HG03280 (cell line): ENCODE measurements at regions not wholly inside any gene's neighbourhood (a gene's known extent, or its start where the extent isn't known, plus 50 kb on each side); places are given as distances from the start of the nearest gene placed in this dataset.
A peak's percentile ranks its signal among the peaks of the same experiment; 100 is the strongest.

ENCODE experiments used
- ATAC-seq: cut with Tn5 transposase; IDR thresholded peaks from one replicate; pipeline ENCODE4 v1.9.1; 2021; ENCODE audit warnings: mild to moderate bottlenecking, moderate library complexity; ENCODE audit not compliant: unreplicated experiment

DNA sequence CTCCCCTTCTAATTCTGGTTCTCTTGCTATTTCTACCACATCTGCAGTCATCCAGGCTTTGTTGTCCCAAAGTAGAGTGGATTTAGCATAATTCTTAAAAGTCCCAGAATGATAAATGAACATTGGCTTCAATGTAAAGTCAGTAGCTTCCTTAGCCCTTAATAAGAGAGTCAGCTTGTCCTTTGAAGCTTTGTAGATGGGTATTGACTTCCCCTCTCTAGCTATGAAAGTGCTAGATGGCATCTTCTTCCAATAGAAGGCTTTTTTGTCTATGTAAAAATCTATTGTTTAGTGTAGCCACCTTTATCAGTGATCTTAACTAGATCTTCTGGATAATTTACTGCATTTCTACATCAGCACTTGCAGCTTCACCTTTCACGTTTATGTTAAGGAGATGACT lies 181.4 kb upstream of the B3GALT2 start:
- no peak for ATAC-seq

DNA sequence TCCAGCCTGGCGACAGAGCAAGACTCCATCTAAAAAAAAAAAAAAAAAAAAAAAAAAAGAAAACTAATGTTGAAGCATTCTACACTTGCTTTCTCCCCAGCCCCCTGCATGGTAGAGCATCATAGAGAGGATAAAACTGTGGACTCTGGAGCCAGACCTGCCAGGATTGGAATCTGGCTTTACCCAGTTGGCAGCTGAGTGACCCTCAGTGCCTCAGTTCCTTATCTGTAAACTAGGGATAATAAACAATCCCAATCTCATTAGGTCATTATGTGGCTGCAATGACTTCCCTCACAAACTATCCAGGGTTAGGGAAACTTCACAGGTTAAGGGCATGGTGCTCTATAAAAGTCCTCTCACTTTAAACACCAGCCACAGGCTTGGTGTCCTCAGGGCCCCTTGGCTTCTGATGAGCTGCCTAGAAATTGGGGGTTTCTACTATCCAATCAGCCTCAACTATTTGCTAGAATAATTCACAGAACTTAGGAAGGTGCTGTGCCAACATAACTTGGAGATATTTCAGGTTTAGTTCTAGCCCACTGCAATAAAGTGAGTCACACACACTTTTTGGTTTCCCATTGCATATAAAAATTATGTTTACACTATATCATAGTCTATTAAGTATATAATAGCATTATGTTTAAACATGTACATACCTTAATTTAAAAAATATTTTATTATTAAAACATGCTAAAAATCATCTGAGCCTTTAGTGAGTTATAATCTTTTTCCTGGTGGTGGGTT lies 180.5 kb upstream of the B3GALT2 start:
- no peak for ATAC-seq

DNA sequence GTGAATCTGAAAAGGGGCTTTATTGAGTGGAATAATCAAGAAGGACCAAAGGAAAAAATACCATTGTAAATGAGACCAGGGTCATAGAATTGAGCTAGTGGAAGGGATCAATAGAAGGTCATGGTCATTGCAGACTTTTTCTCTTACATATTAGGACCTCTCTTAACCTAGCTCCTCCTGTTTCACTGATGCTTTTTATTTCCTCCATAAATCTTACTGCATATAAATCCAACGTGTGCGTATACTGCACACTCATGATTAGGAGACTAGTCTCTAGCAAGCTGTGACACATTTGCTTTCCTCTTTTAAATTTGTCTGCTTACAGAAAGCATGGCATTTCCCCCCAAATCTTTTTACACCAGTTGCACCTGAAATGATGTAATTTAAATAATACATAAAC lies 179.6 kb upstream of the B3GALT2 start:
- ATAC-seq = no peak

DNA sequence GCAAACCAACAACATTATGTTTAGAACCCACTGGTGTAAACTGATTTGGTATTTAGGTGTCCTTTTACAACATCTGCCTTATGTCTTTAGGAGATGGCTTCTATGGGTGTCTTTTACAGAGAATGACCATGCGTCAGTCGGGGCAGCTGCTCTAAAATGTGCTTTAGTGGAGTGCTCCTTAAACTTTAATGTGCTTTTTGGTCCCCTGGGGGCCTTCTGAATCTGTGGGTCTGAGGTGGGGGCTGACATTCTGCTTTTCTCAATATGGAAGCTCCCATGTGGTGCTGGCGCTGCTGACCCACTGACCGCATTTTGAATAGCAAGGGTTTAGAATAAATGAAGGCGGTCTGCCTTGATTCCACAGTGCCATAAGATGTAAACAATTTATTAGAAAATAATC lies 173.2 kb upstream of the B3GALT2 start:
- ATAC-seq = no peak

- ATAC-seq = no peak
These were observed 172.0 kb upstream of the B3GALT2 start for GRCh38 chr1:193358419-193358818.

- ATAC-seq = no peak
These were observed 169.8 kb upstream of the B3GALT2 start for GRCh38 chr1:193356249-193356648.

GRCh38 chr1:193355626-193356025 lies 169.2 kb upstream of the B3GALT2 start:
- ATAC-seq = no peak

DNA sequence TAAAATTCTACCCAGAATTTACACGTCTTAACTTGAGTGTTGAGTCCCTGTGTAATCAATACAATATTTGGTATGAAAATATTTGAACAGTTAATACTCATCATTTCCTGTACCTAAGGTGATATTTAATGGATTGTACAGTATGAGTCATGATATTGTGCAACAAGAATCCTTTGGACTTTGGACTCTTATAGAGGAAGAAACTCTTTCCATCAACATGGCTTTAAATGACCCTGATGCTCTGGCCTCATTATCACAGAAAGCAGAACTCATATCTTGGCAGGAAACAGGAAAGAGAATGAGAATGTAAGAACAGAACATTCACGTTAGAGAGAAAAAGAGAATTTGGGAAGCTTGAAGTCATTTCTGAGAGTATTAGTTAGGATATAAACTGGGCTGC lies 168.8 kb upstream of the B3GALT2 start:
- no peak for ATAC-seq

DNA sequence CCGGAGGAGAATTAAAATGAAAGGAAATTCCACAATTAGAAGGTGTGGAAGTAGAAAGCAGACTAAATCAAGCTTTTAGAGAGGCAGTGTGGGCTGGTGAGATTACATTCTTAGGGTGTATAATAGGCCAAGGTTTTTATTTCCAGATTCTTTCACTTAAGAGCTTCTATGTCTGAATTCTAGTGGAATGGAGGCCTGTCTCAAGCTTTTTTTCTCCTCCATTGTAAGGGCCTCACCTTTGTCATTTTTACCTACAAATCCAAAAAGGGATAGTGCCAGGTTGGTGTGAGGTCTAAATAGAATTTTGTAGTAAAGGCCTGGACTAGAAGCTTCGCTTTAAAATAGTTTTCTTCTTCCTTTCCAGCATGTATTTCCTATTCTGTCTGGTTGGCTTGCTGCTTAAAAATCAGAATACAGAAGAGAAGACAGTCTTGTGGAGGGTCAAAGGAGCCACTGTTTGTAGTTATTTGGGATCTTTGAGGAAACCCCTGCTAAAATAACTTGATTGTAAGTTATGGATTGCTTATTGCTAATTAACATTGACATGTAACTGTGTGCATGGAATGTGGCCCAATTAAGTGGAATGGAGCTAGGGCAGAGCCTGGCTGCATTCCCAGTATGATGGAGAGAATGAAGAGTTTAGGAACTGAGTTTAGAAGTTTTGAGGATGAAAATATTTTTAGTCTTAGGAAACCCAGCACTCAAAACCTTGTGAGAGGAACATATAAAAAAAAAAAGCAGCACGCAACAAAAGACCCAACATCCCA lies 162.5 kb upstream of the B3GALT2 start:
- no peak for ATAC-seq

GRCh38 chr1:193348091-193348768 lies 161.8 kb upstream of the B3GALT2 start:
- no peak for ATAC-seq

DNA sequence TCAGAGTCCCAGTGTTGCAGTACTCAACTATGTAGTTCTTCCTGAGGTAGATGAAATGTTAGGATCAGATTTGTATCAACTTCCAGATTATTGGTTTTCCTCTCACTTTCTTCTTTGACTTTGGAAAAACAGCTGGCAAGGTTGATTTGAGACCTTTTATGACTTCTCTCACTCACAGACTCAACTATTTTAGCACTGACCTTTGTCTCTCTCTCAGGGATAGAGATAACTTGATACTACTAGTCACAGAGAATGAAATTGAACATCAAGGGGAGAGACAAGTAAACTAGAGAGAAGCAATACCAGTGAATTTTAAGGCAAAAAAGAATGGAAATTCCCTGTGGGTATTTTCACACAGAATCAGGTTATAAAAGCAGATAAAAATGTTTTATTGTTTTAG lies 159.7 kb upstream of the B3GALT2 start:
- ATAC-seq = no peak

DNA sequence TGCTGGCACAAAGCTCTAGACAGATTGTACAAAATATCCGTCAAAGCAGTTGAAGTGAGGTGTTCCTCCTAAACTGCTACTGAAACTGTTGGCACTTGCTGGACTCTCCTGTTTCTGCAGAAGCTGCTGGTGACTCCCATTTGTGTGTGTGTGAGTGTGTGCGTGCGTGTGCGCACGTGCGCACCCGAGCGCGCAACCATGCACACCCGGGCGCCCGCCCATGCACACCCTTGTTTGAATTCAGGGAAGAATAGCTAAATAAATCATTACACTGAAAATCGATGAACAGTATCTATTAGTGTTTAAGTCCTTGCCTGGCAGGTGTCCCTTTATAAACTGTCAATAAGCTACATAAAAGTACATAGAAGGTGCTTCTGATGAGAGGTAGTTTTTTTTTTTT lies 156.4 kb upstream of the B3GALT2 start:
- ATAC-seq = no peak

DNA sequence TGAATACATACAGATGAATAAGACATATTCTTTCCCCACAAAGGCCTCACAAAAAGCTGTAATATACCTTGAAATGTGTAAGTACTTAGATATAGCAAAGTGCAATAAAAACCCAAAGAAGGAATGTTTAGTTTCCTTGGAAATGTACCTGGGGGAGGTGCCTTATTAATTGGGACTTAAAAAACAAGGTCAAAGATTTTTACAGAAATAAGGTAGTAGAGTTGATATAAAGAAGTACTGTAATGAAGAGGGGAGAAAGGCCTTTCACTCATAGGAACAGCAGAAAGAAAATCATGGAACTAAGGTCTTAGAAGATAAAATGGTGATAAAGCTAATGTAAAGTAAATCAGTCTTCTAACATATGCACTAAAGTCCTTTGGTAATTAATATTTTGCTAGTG lies 153.9 kb upstream of the B3GALT2 start:
- no peak for ATAC-seq

GRCh38 chr1:193339401-193339800 lies 153.0 kb upstream of the B3GALT2 start:
- ATAC-seq = no peak

- peak; percentile 66 for ATAC-seq
These were observed 151.8 kb upstream of the B3GALT2 start for GRCh38 chr1:193338194-193338593.

DNA sequence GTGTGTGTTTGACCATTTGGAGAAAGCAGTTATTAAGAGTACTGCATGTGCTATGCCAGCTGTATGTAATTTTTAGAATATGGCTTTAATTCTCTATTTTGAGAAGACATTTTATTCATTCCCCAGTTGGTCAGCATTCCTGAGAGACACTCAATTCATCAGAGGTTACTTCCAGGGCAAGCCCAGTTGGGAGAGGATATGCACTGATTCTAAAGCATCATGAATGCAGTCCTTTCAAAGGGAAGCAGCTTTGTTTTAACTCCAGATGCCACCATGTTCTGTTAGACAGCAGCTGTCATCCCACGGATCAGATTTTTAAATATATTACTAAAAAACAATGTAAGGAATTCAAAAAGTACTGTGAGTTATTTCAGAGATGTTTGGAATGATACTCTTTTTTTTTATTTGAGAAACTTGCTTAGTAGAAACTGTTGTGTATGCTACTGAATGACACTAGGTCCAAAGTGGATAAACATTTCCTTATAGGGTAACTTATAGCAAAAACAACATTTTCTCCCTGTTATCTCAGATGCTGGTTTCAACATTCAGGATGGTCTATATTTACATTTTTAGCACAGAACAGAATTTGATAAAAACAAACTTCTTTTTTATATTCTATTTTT lies 149.5 kb upstream of the B3GALT2 start:
- no peak for ATAC-seq

DNA sequence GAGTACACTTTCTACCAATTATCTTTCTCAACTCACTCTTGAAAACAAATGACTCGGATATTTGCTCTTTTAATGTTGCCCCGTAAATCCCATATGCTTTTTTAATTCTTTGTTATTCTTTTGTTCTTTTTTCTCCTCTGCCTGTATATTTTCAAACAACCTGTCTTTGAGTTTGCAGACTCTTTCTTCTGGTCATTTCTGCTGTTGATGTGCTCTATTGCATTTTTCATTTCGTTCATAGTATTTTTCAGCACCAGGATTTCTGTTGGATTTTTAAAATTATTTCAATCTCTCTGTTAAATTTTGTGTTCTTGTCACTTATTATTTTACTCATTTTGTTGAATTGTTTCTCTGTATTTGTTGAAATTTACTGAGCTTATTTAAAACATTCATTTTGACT lies 146.8 kb upstream of the B3GALT2 start:
- no peak for ATAC-seq

DNA sequence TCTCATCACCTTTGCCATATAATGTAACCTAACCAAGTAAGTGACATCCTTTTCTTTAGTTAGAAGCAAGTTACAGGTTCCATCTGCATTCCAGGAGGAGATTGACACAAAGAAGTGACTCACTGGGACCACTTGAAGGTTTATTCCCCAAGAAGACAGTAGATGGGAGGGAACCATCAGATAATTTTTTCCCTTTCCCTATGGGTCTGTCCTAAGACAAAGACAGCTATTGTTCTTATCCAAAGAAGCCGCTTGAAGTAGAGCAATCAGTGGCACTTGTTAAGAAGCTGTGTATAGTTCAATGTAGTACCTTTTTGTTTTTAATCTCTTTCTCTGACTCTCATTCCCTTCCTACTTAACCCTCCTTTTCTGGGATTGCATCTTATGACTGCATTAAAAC lies 139.9 kb upstream of the B3GALT2 start:
- ATAC-seq = no peak

- ATAC-seq = no peak
These were observed 139.4 kb upstream of the B3GALT2 start for GRCh38 chr1:193325771-193326170.

- ATAC-seq = no peak
These were observed 138.6 kb upstream of the B3GALT2 start for GRCh38 chr1:193325042-193325441.

GRCh38 chr1:193322211-193322610 lies 135.8 kb upstream of the B3GALT2 start:
- ATAC-seq = no peak
